Ovary (tissue), 7 donors: ENCODE measurements at regions not wholly inside any gene's neighbourhood (a gene's known extent, or its start where the extent isn't known, plus 50 kb on each side); places are given as distances from the start of the nearest gene placed in this dataset.

ENCODE experiments used
- DNase-seq, 5 donors: peaks; one replicate each; pipeline ENCODE4 v3.0.0-alpha.2; 2019 to 2020
- H3K27ac ChIP-seq, 2 donors: fragments of 200-600 bp; one replicate each; pipeline versions ENCODE4 v1.5.1 to v1.8.0; 2019 to 2022
- H3K27me3 ChIP-seq: fragments of 200-600 bp; one replicate; pipeline ENCODE4 v1.8.0; 2022
- H3K36me3 ChIP-seq: fragments of 200-600 bp; sonication (generic); one replicate; pipeline ENCODE4 v1.5.1; 2019
- H3K4me1 ChIP-seq: one replicate; pipeline ENCODE4 v1.8.1; 2013; ENCODE audit warnings: mild to moderate bottlenecking, moderate library complexity; ENCODE audit not compliant: insufficient read depth
- H3K4me3 ChIP-seq: fragments of 200-600 bp; sonication (generic); one replicate; pipeline ENCODE4 v1.5.1; 2017
- H3K9me3 ChIP-seq, 2 donors: fragments of 200-600 bp in 1 of 2; sonication (generic) in 1 of 2; one replicate each; pipeline versions ENCODE4 v1.5.1 to v1.8.1; 2013 to 2019; ENCODE audit warnings: mild to moderate bottlenecking in 1 of 2, moderate library complexity in 1 of 2
- EP300 ChIP-seq: sonication (generic); formaldehyde crosslinking; IDR thresholded peaks from one replicate; pipeline ENCODE4 v1.6.1; 2017; ENCODE audit warnings: antibody characterized with exemption
- POLR2A ChIP-seq: fragments of 450-650 bp; IDR thresholded peaks from one replicate; pipeline ENCODE4 v1.6.1; 2017; ENCODE audit warnings: antibody characterized with exemption, mild to moderate bottlenecking, moderate library complexity
- WGBS, 3 donors: extraction: QIAGEN DNeasy Blood & Tissue Kit in 1 of 3; methylation state at CpG; one replicate each; pipeline versions ENCODE4 v1.1.5 to v1.1.7; 2013 to 2017; 5-methylcytosine and 5-hydroxymethylcytosine counted together
- intact Hi-C, 4 donors: fragments of 100-400 bp; cut with DNase I; formaldehyde crosslinking; loops; one replicate each; pipeline versions ENCODE4 v1.11.0 to v1.15.1; 2022 to 2023
- TF ChIP-seq, protein P1 (sequence below), 3 donors: fragments of 450-650 bp in 2 of 3; fragments of 200-600 bp in 1 of 3; IDR thresholded peaks; one replicate each; pipeline versions ENCODE4 v1.5.1 to v1.8.0; 2016 to 2022; ENCODE audit warnings: antibody characterized with exemption in 3 of 3, mild to moderate bottlenecking in 1 of 3
- donor health status: DM: no; HTN: no; CAD: no; lungs with moderate emphysema.
- donor health status: DM: no; HTN: no; CAD: no.
- donor health status: Bipolar disorder and iron deficiency.
- donor health status: DM: no; HTN: no; CAD: no.
- donor health status: DM: yes; HTN: yes; CAD: no.

DNA sequence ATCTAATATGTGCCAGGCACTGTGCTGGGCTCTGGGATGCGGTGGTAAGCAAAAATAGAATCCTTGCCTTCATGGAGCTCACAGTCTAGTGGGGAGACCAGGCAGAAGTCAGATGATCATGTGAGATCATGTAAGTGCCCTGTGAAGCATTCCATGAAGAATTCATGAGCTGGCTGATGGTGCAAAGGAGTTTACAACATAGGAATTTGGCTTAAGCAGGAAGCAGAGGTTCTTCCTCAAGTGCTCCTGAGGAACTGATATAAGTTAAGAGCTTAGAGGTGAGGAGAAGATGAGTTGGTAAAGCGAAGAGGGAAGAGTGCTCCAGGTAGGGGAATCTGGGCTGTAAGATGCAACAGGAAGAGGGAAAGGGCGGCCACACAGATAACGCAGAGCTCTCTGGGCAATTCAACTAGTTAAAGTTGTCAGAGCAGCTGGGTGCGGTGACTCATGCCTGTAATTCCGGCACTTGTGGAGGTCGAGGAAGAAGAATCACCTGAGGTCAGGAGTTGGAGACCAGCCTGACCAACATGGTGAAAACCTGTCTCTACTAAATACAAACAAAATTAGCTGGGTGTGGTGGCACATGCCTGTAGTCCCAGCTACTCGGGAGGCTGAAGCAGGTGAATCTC, 78.5 kb upstream of the SPATA31D4 start:
- H3K27ac ChIP-seq: no peak overlapping the region
- intact Hi-C loops: loop anchor here in 2 of 4 donors (10.0 kb wide), 2 partner anchors 165 to 325 kb away; partner anchors contain the start of gene TLE1 (in 1 of the 2)
- no peak for TF ChIP-seq POLR2A
- TF ChIP-seq, protein P1, sequence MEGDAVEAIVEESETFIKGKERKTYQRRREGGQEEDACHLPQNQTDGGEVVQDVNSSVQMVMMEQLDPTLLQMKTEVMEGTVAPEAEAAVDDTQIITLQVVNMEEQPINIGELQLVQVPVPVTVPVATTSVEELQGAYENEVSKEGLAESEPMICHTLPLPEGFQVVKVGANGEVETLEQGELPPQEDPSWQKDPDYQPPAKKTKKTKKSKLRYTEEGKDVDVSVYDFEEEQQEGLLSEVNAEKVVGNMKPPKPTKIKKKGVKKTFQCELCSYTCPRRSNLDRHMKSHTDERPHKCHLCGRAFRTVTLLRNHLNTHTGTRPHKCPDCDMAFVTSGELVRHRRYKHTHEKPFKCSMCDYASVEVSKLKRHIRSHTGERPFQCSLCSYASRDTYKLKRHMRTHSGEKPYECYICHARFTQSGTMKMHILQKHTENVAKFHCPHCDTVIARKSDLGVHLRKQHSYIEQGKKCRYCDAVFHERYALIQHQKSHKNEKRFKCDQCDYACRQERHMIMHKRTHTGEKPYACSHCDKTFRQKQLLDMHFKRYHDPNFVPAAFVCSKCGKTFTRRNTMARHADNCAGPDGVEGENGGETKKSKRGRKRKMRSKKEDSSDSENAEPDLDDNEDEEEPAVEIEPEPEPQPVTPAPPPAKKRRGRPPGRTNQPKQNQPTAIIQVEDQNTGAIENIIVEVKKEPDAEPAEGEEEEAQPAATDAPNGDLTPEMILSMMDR (IDR thresholded peaks at IDR 0.05): no peak
- TF ChIP-seq EP300: no peak
- WGBS, 3 donors: 78 to 88% (median 87%) methylated on average over 8 of the region's 8 CpGs
- no peaks in the 10 kb centered on the region for H3K36me3 ChIP-seq
- no peaks in the 10 kb centered on the region for H3K4me1 ChIP-seq
- no peaks in the 10 kb centered on the region for H3K27me3 ChIP-seq
- no peak for DNase-seq
- H3K9me3 ChIP-seq: no peaks in the 10 kb centered on the region
- no peak overlapping the region for H3K4me3 ChIP-seq

- WGBS, 3 donors: 88 to 90% (median 90%) methylated on average over 6 of the region's 6 CpGs
- H3K4me3 ChIP-seq: no peak overlapping the region
- no peak for DNase-seq
- TF ChIP-seq POLR2A: no peak
- TF ChIP-seq, protein P1 (IDR thresholded peaks at IDR 0.05): no peak
- H3K36me3 ChIP-seq: no peaks in the 10 kb centered on the region
- no peak overlapping the region for H3K27ac ChIP-seq
- intact Hi-C loops: no loop called here
- no peaks in the 10 kb centered on the region for H3K27me3 ChIP-seq
- H3K9me3 ChIP-seq: no peaks in the 10 kb centered on the region
- H3K4me1 ChIP-seq: no peaks in the 10 kb centered on the region
These were observed 77.5 kb upstream of the SPATA31D4 start for GRCh38 chr9:81850724-81851123.

DNA sequence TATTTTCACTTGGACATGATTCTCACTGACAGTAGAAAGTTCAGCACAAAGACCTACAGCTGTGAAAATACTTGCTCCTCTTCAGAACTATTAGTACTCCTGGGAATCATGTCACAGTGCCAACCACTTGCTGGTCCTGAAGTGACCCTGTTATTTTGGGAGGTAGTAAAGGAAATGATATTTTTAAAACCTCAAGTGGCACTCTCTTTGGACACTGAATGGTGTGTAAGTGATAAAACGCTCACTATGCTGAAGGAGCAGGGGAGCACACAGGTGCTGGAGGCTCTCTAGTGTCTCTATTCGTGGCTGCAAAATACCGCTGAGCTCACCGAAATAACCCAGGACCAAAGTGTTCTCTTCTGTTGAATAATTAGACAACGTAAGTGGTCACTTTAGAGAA, 76.9 kb upstream of the SPATA31D4 start:
- intact Hi-C loops: no loop called here

GRCh38 chr9:81852820-81853219, 75.4 kb upstream of the SPATA31D4 start:
- Histone ChIP-seq H3K36me3 (no peaks in the 10 kb centered on the region), H3K27ac (no peak overlapping the region), H3K4me1 (no peaks in the 10 kb centered on the region), H3K27me3 (no peaks in the 10 kb centered on the region), H3K4me3 (no peak overlapping the region), H3K9me3 (no peaks in the 10 kb centered on the region)
- intact Hi-C loops: no loop called here
- no peak for DNase-seq
- no peak for TF ChIP-seq POLR2A
- TF ChIP-seq, protein P1 (IDR thresholded peaks at IDR 0.05): no peak
- no peak for TF ChIP-seq EP300
- WGBS, 3 donors: 96 to 100% (median 98%) methylated on average over 1 of the region's 1 CpG

More for the DNA sequence above, 76.9 kb upstream of the SPATA31D4 start:
- no peak for DNase-seq
- no peak for TF ChIP-seq POLR2A
- TF ChIP-seq EP300: no peak
- TF ChIP-seq, protein P1 (IDR thresholded peaks at IDR 0.05): no peak
- Histone ChIP-seq H3K9me3 (no peaks in the 10 kb centered on the region), H3K4me1 (no peaks in the 10 kb centered on the region), H3K36me3 (no peaks in the 10 kb centered on the region), H3K4me3 (no peak overlapping the region), H3K27me3 (no peaks in the 10 kb centered on the region), H3K27ac (no peak overlapping the region)
- 84 to 88% (median 87%) methylated on average over 5 of the region's 5 CpGs for WGBS, 3 donors
